ENCODE measurements at regions not wholly inside any gene's neighbourhood (a gene's known extent, or its start where the extent isn't known, plus 50 kb on each side); places are given as distances from the start of the nearest gene placed in this dataset.

DNA sequence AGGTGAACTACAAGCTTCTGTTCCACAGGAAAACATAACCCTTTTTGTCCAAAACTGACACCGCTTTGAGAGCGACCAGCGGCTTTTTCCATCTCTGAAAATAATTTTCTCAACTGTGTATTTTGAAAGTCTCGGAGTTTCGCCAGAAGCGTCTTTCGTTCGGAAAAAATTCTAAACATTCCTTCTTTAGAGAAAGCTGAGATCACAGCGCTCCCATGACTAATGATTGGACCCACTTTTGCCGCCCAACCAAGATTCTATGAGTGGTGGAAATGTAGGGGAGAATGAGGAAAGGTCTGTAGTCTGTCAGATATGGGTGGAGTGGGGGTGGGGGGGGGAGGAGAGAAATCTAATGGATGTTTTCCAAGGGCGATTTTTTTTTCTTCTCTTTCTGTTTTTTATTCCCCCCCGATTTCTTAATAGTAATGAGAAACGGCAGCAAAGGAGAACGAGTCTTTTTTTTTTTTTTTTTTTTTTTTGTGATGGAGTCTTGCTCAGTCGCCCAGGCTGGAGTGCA is 189.3 kb downstream of the TRIM27 start:
- FAIRE-seq (no peak), DNase-seq (ENCODE audit: insufficient read length) (no peak)
- TF ChIP-seq TAF1 (IDR thresholded peaks at IDR 0.05; ENCODE audit: borderline replicate concordance, low read depth, low read length) (no peak), POLR2A (IDR thresholded peaks at IDR 0.05; ENCODE audit: low read depth, low read length) (no peak), POLR2AphosphoS5 (IDR thresholded peaks at IDR 0.05; ENCODE audit: low read depth, low read length) (no peak)

DNA sequence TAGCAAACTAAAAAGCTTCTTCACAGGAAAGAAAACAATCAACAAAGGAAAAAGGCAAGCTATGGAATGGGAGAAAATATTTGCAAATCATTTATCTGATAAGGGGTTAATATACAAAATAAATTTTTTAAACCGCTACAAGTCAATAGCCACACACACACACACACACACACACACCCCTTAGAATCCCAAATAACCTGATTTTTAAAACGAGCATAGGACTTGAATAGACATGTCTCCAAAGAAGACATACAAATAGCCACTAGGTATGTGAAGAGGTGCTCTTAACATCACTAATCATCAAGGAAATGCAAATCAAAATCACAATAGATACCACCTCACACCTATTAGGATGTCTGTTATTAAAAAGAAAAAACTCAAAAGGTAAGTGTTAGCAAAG is 187.7 kb downstream of the TRIM27 start:
- TF ChIP-seq POLR2A (IDR thresholded peaks at IDR 0.05; ENCODE audit: low read depth, low read length) (no peak), POLR2AphosphoS5 (IDR thresholded peaks at IDR 0.05; ENCODE audit: low read depth, low read length) (no peak), TAF1 (IDR thresholded peaks at IDR 0.05; ENCODE audit: borderline replicate concordance, low read depth, low read length) (no peak)
- DNase-seq (ENCODE audit: insufficient read length) (no peak), FAIRE-seq (no peak)

GRCh38 chr6:28737750-28738395 is 185.9 kb downstream of the TRIM27 start:
- TF ChIP-seq TAF1 (IDR thresholded peaks at IDR 0.05; ENCODE audit: borderline replicate concordance, low read depth, low read length) = no peak
- no peak for TF ChIP-seq POLR2A (IDR thresholded peaks at IDR 0.05; ENCODE audit: low read depth, low read length)
- DNase-seq (ENCODE audit: insufficient read length) = no peak
- no peak for FAIRE-seq

- FAIRE-seq (no peak), DNase-seq (ENCODE audit: insufficient read length) (no peak)
- TF ChIP-seq TAF1 (IDR thresholded peaks at IDR 0.05; ENCODE audit: borderline replicate concordance, low read depth, low read length) (no peak), POLR2AphosphoS5 (IDR thresholded peaks at IDR 0.05; ENCODE audit: low read depth, low read length) (no peak), POLR2A (IDR thresholded peaks at IDR 0.05; ENCODE audit: low read depth, low read length) (no peak)
Observed at GRCh38 chr6:28738396-28738765, 185.4 kb downstream of the TRIM27 start.

DNA sequence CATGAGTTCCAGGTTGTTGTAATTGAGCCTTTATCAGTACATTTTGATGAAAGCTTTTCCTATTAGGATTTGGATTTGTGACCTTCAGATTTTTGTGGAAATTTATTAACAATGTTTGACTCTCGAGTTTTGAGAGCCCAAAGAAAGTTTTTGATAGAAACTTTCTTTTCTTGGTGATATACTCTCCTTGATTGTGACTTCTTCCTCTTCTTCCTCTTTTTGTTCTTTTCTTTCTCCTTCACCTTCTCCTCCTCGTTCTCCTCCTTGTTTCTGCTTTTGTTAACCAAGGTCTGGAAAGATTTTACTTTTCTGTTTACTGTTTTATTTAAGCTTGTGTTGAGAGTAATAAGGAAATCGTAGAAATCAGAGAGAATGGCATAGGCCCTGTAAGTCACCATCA is 182.4 kb downstream of the TRIM27 start:
- FAIRE-seq = no peak
- DNase-seq (ENCODE audit: insufficient read length) = no peak
- TF ChIP-seq POLR2A (IDR thresholded peaks at IDR 0.05; ENCODE audit: low read depth, low read length) (no peak), POLR2AphosphoS5 (IDR thresholded peaks at IDR 0.05; ENCODE audit: low read depth, low read length) (no peak), TAF1 (IDR thresholded peaks at IDR 0.05; ENCODE audit: borderline replicate concordance, low read depth, low read length) (no peak)

- DNase-seq (ENCODE audit: insufficient read length) (no peak), FAIRE-seq (no peak)
- TF ChIP-seq POLR2AphosphoS5 (IDR thresholded peaks at IDR 0.05; ENCODE audit: low read depth, low read length) (no peak), POLR2A (IDR thresholded peaks at IDR 0.05; ENCODE audit: low read depth, low read length) (no peak), TAF1 (IDR thresholded peaks at IDR 0.05; ENCODE audit: borderline replicate concordance, low read depth, low read length) (no peak)
Observed at GRCh38 chr6:28742668-28743270, 181.0 kb downstream of the TRIM27 start.

DNA sequence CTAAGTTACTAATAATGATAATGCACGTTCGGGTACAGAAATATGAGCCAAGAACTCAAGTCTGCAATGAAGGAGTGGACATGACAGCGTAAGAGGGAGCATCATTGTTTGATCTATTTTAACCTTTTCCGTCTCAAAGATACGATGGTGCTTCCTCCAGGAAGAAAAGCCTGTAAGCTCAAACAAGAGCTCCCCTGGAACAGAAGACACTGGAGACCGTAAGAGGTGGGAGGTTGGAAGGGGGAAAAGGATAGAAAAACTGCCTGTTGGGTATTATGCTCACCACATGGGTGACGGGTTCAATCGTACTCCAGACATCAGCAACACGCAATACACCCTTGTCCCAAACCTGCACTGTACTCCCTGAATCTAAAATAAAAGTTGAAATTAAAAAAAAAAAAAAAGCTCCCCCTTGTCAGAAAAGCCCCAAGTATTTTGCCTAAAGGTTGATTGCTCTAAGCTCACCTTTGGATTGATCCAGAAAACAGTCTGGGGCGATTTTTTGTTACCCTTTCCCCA is 180.5 kb downstream of the TRIM27 start:
- no peak for FAIRE-seq
- no peak for TF ChIP-seq TAF1 (IDR thresholded peaks at IDR 0.05; ENCODE audit: borderline replicate concordance, low read depth, low read length)
- TF ChIP-seq POLR2AphosphoS5 (IDR thresholded peaks at IDR 0.05; ENCODE audit: low read depth, low read length) = no peak
- no peak for TF ChIP-seq POLR2A (IDR thresholded peaks at IDR 0.05; ENCODE audit: low read depth, low read length)
- DNase-seq (ENCODE audit: insufficient read length) = no peak

DNA sequence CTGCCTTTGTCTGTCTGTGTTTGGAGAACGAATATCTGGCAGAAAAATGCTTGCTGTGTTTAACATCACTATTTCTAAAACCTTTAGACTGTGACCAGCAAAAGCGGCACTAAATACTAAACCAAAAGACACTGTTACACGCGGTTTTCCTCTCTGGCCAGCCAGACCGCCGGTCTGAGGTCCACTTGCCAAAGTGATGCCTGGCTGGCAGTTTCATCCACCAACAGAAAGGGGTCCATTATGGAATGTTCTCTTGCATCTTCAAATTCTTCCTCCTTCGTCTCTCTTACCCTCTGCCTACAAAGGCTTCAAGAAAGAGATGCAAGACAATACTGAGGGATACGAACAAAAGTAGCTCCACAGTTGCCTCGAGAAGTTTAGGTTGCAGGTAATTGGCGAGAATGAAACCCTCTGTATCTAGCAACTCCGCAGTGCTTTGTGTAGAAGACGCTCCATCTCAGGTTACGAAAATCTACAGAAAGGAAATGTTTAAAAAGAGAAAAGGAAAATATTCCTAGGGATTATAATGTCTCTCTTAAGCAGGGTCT is 176.6 kb downstream of the TRIM27 start:
- no peak for TF ChIP-seq TAF1 (IDR thresholded peaks at IDR 0.05; ENCODE audit: borderline replicate concordance, low read depth, low read length)
- DNase-seq (ENCODE audit: insufficient read length) (no peak), FAIRE-seq (no peak)

DNA sequence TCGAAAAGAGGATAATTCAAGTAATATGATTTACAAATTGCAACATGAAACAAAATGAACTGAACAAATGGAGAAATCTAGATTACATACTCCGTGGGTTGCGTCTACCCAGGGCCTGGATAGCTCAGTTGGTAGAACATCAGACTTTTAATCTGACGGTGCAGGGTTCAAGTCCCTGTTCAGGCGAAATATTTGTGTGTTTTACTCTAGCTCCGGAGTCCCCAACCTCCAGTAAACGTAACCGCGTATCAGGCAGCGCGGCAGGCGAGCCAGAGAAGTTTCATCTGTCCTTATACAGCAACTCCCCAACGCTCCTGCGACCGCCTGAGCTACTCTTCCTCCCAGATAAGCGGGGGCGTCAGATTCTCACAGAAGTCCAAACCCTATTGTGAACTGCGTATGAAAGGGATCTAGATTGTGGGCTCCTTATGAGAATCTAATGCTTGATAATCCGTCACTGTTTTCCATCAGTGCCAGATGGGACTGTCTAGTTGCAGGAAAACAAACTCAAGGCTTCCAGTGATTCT is 176.1 kb downstream of the TRIM27 start:
- TF ChIP-seq POLR2AphosphoS5 (IDR thresholded peaks at IDR 0.05; ENCODE audit: low read depth, low read length) = no peak
- no peak for TF ChIP-seq TAF1 (IDR thresholded peaks at IDR 0.05; ENCODE audit: borderline replicate concordance, low read depth, low read length)
- no peak for TF ChIP-seq POLR2A (IDR thresholded peaks at IDR 0.05; ENCODE audit: low read depth, low read length)
- DNase-seq (ENCODE audit: insufficient read length) (no peak), FAIRE-seq (no peak)

DNA sequence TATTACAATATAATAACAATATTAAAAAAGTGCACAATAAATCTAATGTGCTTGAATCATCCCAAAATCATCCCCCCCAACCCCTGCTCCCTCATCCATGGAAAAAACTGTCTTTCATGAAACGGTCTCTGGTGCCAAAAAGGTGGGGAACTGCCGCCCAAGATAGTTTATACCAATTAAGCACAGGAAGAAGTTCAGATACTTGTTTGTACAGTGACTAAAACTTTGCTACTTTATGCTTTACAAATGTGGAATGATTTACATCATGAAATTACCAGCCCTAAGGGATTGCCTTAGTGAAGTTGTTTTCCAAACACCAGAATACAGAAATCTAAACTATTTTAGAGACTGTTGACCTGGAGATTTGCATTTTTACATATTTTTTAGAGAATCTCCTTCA is 175.6 kb downstream of the TRIM27 start:
- TF ChIP-seq POLR2AphosphoS5 (IDR thresholded peaks at IDR 0.05; ENCODE audit: low read depth, low read length) (no peak), POLR2A (IDR thresholded peaks at IDR 0.05; ENCODE audit: low read depth, low read length) (no peak)
- DNase-seq (ENCODE audit: insufficient read length) (no peak), FAIRE-seq (no peak)

DNA sequence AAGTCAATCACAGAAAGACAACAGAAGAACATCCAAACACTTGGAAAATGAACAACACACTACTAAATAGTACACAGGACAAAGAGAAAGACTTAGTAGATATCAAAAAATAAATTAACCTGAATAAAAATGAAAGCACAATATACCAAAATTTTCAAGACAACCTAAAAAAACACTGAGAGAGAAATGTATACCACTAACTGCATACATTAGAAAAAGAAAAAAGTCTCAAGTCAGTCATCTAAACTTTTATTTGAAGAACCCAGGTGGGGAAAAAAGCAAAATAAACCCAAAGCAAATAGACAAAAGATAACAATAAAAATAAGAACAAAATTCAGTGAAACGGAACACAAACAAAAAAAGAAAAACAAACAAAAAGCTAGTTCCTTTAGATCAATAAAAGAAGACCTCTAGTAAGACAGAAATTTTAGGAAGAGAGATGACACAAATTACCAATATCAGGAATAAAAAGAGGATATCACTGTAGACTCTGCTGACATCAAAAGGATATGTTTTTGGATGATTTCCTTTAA is 172.8 kb downstream of the TRIM27 start:
- TF ChIP-seq POLR2AphosphoS5 (IDR thresholded peaks at IDR 0.05; ENCODE audit: low read depth, low read length) (no peak), TAF1 (IDR thresholded peaks at IDR 0.05; ENCODE audit: borderline replicate concordance, low read depth, low read length) (no peak), POLR2A (IDR thresholded peaks at IDR 0.05; ENCODE audit: low read depth, low read length) (no peak)
- no peak for FAIRE-seq
- DNase-seq (ENCODE audit: insufficient read length) = no peak

DNA sequence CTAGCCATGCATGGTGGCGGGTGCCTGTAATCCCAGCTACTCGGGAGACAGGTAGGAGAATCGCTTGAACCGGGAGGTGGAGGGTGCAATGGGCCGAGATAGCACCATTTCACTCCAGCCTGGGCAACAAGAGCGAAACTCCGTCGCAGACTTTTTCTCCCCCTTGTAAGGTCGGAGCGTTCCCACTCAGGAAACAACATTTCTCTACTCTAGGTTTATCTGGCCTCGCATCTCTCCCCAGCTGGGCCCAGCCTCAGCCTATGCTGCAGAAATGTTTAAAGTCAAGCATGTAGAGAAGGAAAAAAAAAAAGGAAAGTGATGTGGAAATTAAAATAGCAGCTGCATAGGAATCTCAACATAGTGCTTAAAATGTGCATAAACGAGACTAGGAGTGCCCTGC is 172.3 kb downstream of the TRIM27 start:
- DNase-seq (ENCODE audit: insufficient read length) (no peak), FAIRE-seq (no peak)
- TF ChIP-seq POLR2AphosphoS5 (IDR thresholded peaks at IDR 0.05; ENCODE audit: low read depth, low read length) (no peak), POLR2A (IDR thresholded peaks at IDR 0.05; ENCODE audit: low read depth, low read length) (no peak), TAF1 (IDR thresholded peaks at IDR 0.05; ENCODE audit: borderline replicate concordance, low read depth, low read length) (no peak)

Measured in GM12892 (cell line).